ENCODE measurements at regions not wholly inside any gene's neighbourhood (a gene's known extent, or its start where the extent isn't known, plus 50 kb on each side); places are given as distances from the start of the nearest gene placed in this dataset.

DNA sequence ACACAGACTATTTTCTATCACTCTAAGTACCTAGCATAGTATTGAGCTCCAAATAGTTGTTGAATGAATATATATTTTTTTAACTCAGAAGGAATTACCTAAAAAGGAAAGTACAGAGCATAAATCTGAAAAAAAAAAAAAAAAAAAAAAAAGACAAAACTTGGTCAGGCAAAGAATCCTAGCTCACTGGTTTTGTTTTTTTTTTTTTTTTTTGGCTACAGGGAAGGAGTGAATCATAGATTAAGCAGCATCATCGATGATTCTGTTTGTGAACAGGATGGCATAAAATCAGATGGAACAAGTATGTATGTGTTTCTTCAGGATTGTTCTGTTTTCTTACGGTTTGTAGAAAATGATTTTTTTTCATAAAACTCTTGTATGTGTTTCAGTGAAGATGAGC is 66.1 kb upstream of the BCAT1 start:
- DNase-seq (no peak), ATAC-seq (no peak)
- intact Hi-C loops (cut with DNase I, micrococcal nuclease) = no loop called here

DNA sequence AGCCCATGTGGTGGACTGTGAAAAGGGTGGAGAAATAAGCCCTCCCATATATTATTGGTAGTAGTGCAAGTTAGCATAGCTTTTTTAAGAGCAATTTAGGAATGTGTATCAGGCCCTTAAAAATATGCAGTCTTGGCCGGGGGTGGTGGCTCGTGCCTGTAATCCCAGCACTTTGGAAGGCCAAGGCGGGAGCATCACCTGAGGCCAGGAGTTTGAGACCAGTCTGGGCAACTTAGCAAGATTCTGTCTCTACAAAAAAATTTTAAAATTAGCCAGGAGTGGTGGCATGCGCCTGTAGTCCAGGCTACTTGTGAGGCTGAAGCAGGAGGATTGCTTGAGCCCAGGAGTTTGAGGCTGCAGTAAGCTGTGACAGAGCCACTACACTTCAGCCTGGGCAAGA is 64.2 kb upstream of the BCAT1 start:
- intact Hi-C loops (cut with DNase I, micrococcal nuclease) = no loop called here
- DNase-seq (no peak), ATAC-seq (no peak)

DNA sequence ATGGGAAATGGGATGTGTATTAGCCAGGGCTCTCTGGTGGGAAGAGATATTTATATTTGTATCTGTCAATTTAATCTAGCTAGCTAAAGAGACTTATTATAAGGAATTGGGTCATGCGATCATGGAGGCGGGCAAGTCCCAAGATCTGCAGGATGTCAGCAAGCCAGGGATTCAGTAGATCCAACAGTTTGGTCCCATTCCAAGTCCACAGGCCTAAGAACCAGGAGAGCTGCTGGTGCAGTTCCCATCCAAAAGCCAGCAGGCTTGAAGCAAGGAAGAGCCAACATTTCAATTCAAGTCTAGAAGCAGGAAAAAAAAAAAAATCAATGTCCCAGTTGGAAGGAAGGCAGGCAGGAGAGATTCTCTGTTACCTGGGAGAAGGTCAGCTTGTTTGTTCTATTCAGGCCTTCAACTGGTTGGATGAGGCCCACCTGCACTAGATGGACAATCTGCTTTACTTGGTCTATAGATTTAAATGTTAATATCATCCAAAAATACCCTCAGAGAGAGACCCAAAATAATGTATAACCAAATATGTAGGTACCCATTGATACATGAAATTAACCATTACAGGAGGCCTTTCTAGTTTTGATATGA is 60.7 kb upstream of the BCAT1 start:
- intact Hi-C loops (cut with DNase I, micrococcal nuclease) = no loop called here
- DNase-seq = no peak

DNA sequence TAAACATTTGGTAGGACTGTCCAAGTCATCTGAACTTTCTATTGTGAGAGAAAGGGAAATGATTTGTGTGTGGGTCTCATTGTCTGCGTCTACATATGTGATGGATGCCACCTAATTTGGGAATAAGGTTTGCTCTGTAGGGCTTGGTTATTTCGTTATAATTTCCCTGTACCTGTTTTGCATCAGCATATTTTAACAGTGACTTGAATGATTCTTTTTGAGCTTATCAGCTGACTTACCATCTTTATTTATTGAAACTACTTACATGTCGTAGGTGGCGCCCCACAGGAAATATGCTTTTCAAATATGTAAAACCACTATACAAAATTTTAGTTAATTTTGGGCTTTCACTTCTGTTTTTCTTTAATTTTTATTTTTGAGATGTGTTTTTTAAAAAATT is 56.5 kb upstream of the BCAT1 start:
- intact Hi-C loops (cut with DNase I, micrococcal nuclease) = no loop called here
- ATAC-seq (no peak), DNase-seq (no peak)

More for the DNA sequence above, 60.7 kb upstream of the BCAT1 start:
- no peak for ATAC-seq

DNA sequence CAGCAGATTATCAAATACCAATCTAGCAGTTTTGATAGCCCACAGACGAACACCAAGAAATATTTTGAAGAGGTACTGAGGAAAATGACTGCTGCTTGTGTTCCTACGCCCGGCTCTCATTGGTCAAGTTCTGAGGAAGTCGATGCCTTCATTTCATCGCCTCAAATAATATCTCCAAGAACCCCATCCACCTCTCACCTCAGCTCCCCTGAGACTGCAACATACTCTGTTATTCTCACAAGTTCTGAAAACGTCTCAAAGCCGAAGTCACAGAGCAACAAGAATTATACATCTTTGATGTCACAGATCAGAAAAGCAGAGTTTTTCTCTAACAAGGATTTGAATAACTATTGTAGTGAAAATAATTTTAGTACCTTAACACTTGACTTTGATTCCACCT is 55.5 kb upstream of the BCAT1 start:
- ATAC-seq (no peak), DNase-seq (no peak)
- intact Hi-C loops (cut with DNase I, micrococcal nuclease) = no loop called here

DNA sequence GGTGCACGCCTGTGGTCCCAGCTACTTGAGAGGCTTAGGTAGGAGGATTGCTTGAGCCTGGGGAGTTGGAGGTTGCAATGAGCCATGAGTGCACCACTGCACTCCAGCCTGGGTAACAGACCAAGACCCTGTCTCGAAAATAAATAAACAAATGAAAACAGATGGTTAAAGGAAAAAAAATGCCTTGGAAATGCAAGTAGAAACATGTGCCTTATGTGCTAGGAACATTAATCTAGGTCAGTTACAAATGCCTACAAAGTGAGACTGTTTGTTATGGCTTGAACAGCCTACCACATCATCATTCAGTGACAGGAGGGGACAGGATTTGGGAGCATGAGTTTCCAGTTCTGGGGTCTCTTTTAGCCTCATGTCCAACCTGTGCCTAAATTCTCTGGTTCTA is 52.4 kb upstream of the BCAT1 start:
- no peak for ATAC-seq
- intact Hi-C loops (cut with DNase I, micrococcal nuclease) = no loop called here
- DNase-seq = no peak
